Activated CD4-positive, alpha-beta T cell treated with anti-CD3 and anti-CD28 coated beads, Interleukin-2, amount 10 ng/mL, durations not matched to agents 24 days and 14 days (primary cell): ENCODE measurements at regions not wholly inside any gene's neighbourhood (a gene's known extent, or its start where the extent isn't known, plus 50 kb on each side); places are given as distances from the start of the nearest gene placed in this dataset.
"Not testable (repeated sequence)": the region's sequence is repeated elsewhere in the genome, so short reads cannot be mapped to it uniquely, and the experiment has no call there.

Experiments
- DNase-seq: peaks from one replicate; pipeline ENCODE4 v3.0.0; 2022
- H3K27ac Mint-ChIP-seq: one replicate; pipeline ENCODE4 v1.8.0; 2022; ENCODE audit warnings: mild to moderate bottlenecking, mixed read lengths
- H3K27me3 Mint-ChIP-seq: one replicate; pipeline ENCODE4 v1.8.0; 2022; ENCODE audit warnings: mixed read lengths
- H3K36me3 Mint-ChIP-seq: one replicate; pipeline ENCODE4 v1.8.0; 2022; ENCODE audit warnings: low read depth, mild to moderate bottlenecking, mixed read lengths
- H3K4me1 Mint-ChIP-seq: one replicate; pipeline ENCODE4 v1.8.0; 2021; ENCODE audit warnings: mixed read lengths
- H3K4me3 Mint-ChIP-seq: one replicate; pipeline ENCODE4 v1.8.0; 2022; ENCODE audit warnings: mild to moderate bottlenecking, moderate library complexity, mixed read lengths
- H3K9me3 Mint-ChIP-seq: one replicate; pipeline ENCODE4 v1.8.0; 2021; ENCODE audit warnings: mixed read lengths
- intact Hi-C: fragments of 100-400 bp; cut with micrococcal nuclease; formaldehyde crosslinking; loops from one replicate; pipeline ENCODE4 v1.15.1; 2023

GRCh38 chr13:59266478-59267063 is 897.2 kb downstream of the DIAPH3 start:
- H3K27me3 Mint-ChIP-seq: no peaks in the 10 kb centered on the region
- intact Hi-C loops: no loop called here

GRCh38 chr13:59269476-59269875 is 894.3 kb downstream of the DIAPH3 start:
- no peaks in the 10 kb centered on the region for H3K4me1 Mint-ChIP-seq
- H3K27ac Mint-ChIP-seq: no peak overlapping the region
- no peaks in the 10 kb centered on the region for H3K27me3 Mint-ChIP-seq
- intact Hi-C loops: no loop called here
- no peak overlapping the region for H3K4me3 Mint-ChIP-seq
- no peaks in the 10 kb centered on the region for H3K9me3 Mint-ChIP-seq
- no peak for DNase-seq
- no peaks in the 10 kb centered on the region for H3K36me3 Mint-ChIP-seq

More at GRCh38 chr13:59266478-59267063, 897.2 kb downstream of the DIAPH3 start:
- Mint-ChIP-seq H3K27ac (no peak overlapping the region), H3K4me3 (no peak overlapping the region), H3K9me3 (no peaks in the 10 kb centered on the region), H3K36me3 (no peaks in the 10 kb centered on the region), H3K4me1 (no peaks in the 10 kb centered on the region)
- DNase-seq: no peak

GRCh38 chr13:59270327-59270726 is 893.4 kb downstream of the DIAPH3 start:
- H3K9me3 Mint-ChIP-seq: no peaks in the 10 kb centered on the region
- no peak overlapping the region for H3K4me3 Mint-ChIP-seq
- intact Hi-C loops: no loop called here
- no peaks in the 10 kb centered on the region for H3K4me1 Mint-ChIP-seq
- no peak overlapping the region for H3K27ac Mint-ChIP-seq
- no peak for DNase-seq
- no peaks in the 10 kb centered on the region for H3K36me3 Mint-ChIP-seq
- no peaks in the 10 kb centered on the region for H3K27me3 Mint-ChIP-seq

- intact Hi-C loops: no loop called here
- DNase-seq: no peak
- H3K9me3 Mint-ChIP-seq: no peaks in the 10 kb centered on the region
- H3K4me3 Mint-ChIP-seq: no peak overlapping the region
- H3K27me3 Mint-ChIP-seq: no peaks in the 10 kb centered on the region
- H3K36me3 Mint-ChIP-seq: no peaks in the 10 kb centered on the region
- H3K4me1 Mint-ChIP-seq: no peaks in the 10 kb centered on the region
- H3K27ac Mint-ChIP-seq: no peak overlapping the region
Observed at GRCh38 chr13:59274958-59275727, 888.6 kb downstream of the DIAPH3 start.

DNA sequence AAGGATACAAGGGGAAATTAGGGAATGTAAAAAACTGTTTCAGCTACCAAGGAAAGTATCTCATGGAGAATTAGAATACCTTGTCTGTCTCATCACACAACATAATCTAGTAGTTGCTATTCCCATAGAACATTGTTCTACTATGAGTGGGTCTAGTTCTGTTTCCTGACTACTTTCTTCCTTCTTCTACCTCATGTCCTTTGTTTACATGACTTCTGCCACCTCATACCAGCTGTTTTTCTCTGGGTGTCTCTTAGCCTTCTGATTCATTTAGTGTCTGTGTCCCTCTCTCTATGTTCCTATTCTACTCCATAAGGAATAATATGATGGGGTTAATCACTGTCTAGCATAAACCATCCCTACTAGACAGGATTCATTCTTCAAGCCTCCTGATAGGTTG is 887.3 kb downstream of the DIAPH3 start:
- H3K4me3 Mint-ChIP-seq: no peak overlapping the region
- H3K4me1 Mint-ChIP-seq: no peaks in the 10 kb centered on the region
- no peak for DNase-seq
- no peak overlapping the region for H3K27ac Mint-ChIP-seq
- no peaks in the 10 kb centered on the region for H3K9me3 Mint-ChIP-seq
- no peaks in the 10 kb centered on the region for H3K36me3 Mint-ChIP-seq
- intact Hi-C loops: no loop called here
- no peaks in the 10 kb centered on the region for H3K27me3 Mint-ChIP-seq

- intact Hi-C loops: no loop called here
- H3K36me3 Mint-ChIP-seq: no peaks in the 10 kb centered on the region
- no peaks in the 10 kb centered on the region for H3K27me3 Mint-ChIP-seq
- no peak for DNase-seq
- H3K4me1 Mint-ChIP-seq: no peaks in the 10 kb centered on the region
- no peaks in the 10 kb centered on the region for H3K9me3 Mint-ChIP-seq
- no peak overlapping the region for H3K4me3 Mint-ChIP-seq
- no peak overlapping the region for H3K27ac Mint-ChIP-seq
Observed at GRCh38 chr13:59277106-59277505, 886.6 kb downstream of the DIAPH3 start.

- H3K4me3 Mint-ChIP-seq: no peak overlapping the region
- DNase-seq: no peak
- H3K9me3 Mint-ChIP-seq: no peaks in the 10 kb centered on the region
- H3K4me1 Mint-ChIP-seq: no peaks in the 10 kb centered on the region
- H3K36me3 Mint-ChIP-seq: no peaks in the 10 kb centered on the region
- intact Hi-C loops: no loop called here
- no peaks in the 10 kb centered on the region for H3K27me3 Mint-ChIP-seq
- H3K27ac Mint-ChIP-seq: no peak overlapping the region
Observed at GRCh38 chr13:59279028-59279427, 884.7 kb downstream of the DIAPH3 start.

- Mint-ChIP-seq H3K36me3 (no peaks in the 10 kb centered on the region), H3K9me3 (no peaks in the 10 kb centered on the region), H3K4me3 (no peak overlapping the region), H3K27ac (no peak overlapping the region), H3K27me3 (no peaks in the 10 kb centered on the region), H3K4me1 (no peaks in the 10 kb centered on the region)
- intact Hi-C loops: no loop called here
- DNase-seq: no peak
Observed at GRCh38 chr13:59279576-59279975, 884.2 kb downstream of the DIAPH3 start.

DNA sequence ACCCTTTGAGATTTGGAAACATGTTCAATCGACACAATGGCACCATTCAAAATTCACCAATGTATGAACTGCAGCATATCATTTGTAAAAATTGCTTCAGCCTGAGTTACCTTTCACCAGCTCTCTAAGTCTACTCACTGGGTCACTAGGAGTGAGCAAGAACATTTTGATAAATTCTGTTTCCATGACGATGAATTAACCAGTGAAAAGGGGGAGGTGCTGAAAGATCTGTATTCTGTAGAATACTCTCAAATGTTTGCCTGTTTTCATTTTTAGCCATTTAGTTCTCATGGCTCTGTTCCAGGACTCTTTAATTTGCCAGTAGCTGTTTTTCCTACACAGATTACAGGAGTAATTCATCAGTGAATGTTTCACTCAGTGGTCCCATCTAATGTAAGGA is 883.4 kb downstream of the DIAPH3 start:
- intact Hi-C loops: no loop called here
- Mint-ChIP-seq H3K4me1 (no peaks in the 10 kb centered on the region), H3K4me3 (no peak overlapping the region), H3K27me3 (no peaks in the 10 kb centered on the region), H3K27ac (no peak overlapping the region), H3K9me3 (no peaks in the 10 kb centered on the region), H3K36me3 (no peaks in the 10 kb centered on the region)
- DNase-seq: no peak

DNA sequence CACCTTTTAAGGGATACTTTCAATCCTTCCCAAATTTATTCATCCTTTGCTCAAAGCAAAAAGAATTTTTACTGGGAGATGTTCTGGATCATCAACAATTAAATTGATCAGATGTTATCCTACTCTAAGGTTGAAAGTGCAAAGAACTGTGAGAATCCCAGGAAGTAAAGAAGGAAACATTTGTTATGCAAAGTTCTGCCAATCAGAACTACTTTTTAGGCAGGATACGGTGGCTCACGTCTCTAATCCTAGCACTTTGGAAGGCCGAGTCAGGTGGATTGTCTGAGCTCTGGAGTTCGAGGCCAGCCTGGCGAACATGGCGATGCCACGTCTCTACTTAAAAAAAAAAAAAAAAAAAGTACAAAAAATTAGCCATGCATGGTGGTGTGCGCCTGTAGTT is 882.3 kb downstream of the DIAPH3 start:
- Mint-ChIP-seq H3K27ac (no peak overlapping the region), H3K36me3 (no peaks in the 10 kb centered on the region), H3K4me3 (no peak overlapping the region), H3K27me3 (no peaks in the 10 kb centered on the region), H3K9me3 (no peaks in the 10 kb centered on the region), H3K4me1 (no peaks in the 10 kb centered on the region)
- no peak for DNase-seq
- intact Hi-C loops: no loop called here

DNA sequence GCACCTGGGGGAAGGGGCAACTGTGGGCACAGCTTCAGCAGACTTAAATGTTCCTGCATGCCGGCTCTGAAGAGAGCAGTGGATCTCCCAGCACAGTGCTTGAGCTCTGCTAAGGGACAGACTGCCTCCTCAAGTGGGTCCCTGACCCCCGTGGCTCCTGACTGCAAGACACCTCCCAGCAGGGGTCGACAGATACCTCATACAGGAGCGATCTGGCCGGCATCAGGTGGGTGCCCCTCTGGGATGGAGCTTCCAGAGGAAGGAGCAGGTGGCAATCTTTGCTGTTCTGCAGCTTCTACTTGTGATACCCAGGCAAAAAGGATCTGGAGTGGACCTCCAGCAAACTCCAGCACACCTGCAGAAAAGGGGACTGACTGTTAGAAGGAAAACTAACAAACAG is 871.5 kb downstream of the DIAPH3 start:
- H3K4me1 Mint-ChIP-seq, H3K27me3 Mint-ChIP-seq, H3K9me3 Mint-ChIP-seq, H3K27ac Mint-ChIP-seq, intact Hi-C loops, H3K4me3 Mint-ChIP-seq, DNase-seq, H3K36me3 Mint-ChIP-seq: not testable (repeated sequence)

DNA sequence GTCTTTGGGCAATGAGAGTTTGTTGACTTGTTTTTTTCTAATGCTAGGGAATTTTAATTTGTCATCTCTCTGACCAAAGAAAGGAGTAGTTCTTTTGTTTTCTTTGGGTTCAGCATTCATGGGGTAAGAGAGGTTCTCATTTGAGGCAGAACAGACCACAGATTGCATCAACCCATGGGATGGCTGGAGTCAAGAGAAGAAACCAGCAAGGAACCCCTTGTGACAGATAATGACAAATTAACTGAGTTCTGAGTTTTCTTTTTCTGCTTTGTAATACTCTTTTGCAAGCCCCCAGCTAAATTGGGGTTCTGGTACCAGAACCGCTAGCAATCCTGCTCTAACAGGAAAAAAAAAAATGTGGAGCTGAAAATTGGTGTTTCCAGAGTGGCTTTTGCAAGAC is 864.1 kb downstream of the DIAPH3 start:
- intact Hi-C loops: no loop called here
- H3K4me1 Mint-ChIP-seq: no peaks in the 10 kb centered on the region
- no peaks in the 10 kb centered on the region for H3K36me3 Mint-ChIP-seq
- no peak for DNase-seq
- no peak overlapping the region for H3K4me3 Mint-ChIP-seq
- H3K27me3 Mint-ChIP-seq: no peaks in the 10 kb centered on the region
- H3K27ac Mint-ChIP-seq: no peak overlapping the region
- H3K9me3 Mint-ChIP-seq: peaks cover 4% of the 10 kb centered on the region

DNA sequence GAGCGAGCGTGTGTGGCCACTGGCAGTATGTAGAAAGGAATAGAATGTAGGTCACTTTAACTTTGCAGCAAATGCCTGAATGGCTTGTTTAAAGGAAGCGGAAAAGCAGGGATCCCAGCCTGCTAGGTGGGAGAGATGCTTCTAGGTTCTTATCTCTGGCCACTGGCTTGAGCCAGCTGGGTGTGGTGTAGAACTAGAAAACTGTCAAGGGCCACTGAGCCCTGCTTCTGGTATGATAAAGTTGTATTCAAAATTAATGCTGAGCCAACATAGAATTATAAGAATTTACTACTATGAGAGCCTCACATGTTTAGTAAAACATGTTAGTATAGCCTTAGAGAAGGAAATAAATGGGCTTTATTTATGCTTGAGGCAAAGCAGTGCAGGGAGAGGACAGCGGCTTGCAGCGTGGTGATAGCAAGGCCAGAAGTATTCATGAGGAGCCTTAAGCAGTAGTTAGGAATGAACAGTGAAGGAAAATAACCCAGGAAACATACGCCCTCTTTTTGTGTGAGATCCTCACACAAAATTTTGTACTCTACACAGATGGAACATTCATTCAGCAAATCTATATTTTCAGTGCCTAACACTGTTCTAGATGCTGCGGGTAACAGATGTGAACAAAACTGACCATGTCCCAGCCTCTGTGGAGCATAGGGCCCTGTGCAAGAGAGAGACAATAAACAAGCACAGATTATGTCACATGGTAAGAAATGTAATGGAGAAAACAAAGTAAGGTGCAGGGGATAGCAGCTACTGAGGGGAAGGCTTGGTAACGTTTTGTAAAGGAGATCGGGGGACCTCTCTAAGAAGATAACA is 863.2 kb downstream of the DIAPH3 start:
- Mint-ChIP-seq H3K27me3 (no peaks in the 10 kb centered on the region), H3K4me1 (no peaks in the 10 kb centered on the region), H3K9me3 (no peaks in the 10 kb centered on the region), H3K36me3 (no peaks in the 10 kb centered on the region), H3K4me3 (no peak overlapping the region), H3K27ac (no peak overlapping the region)
- no peak for DNase-seq
- intact Hi-C loops: no loop called here

- Mint-ChIP-seq H3K4me1 (no peaks in the 10 kb centered on the region), H3K27me3 (no peaks in the 10 kb centered on the region), H3K36me3 (no peaks in the 10 kb centered on the region), H3K9me3 (no peaks in the 10 kb centered on the region), H3K4me3 (no peak overlapping the region), H3K27ac (no peak overlapping the region)
- intact Hi-C loops: no loop called here
- DNase-seq: no peak
Observed at GRCh38 chr13:59301174-59301567, 862.6 kb downstream of the DIAPH3 start.
